Neural progenitor cell (in vitro differentiated cells): ENCODE measurements at regions not wholly inside any gene's neighbourhood (a gene's known extent, or its start where the extent isn't known, plus 50 kb on each side); places are given as distances from the start of the nearest gene placed in this dataset.

Experiments
- DNase-seq: peaks from one replicate; pipeline ENCODE4 v3.0.0-alpha.2; 2016; ENCODE audit warnings: low spot score
- H2AFZ ChIP-seq: fragments of 200-600 bp; sonication (generic); replicated peaks from 2 replicates; pipeline ENCODE4 v1.6.1; 2016; ENCODE audit warnings: antibody characterized with exemption
- H3F3A ChIP-seq: fragments of 200-600 bp; sonication (generic); 2 replicates; pipeline ENCODE4 v1.6.1; 2016; ENCODE audit warnings: antibody characterized with exemption, low read depth
- H3K27ac ChIP-seq: fragments of 200-600 bp; sonication (generic); 2 replicates; pipeline ENCODE4 v1.5.1; 2016; ENCODE audit warnings: mild to moderate bottlenecking
- H3K27me3 ChIP-seq: fragments of 200-600 bp; sonication (generic); 2 replicates; pipeline ENCODE4 v1.6.1; 2016; ENCODE audit warnings: mild to moderate bottlenecking, moderate library complexity
- H3K36me3 ChIP-seq: fragments of 200-600 bp; sonication (generic); 2 replicates; pipeline ENCODE4 v1.5.1; 2016
- H3K4me1 ChIP-seq: fragments of 200-600 bp; sonication (generic); 2 replicates; pipeline ENCODE4 v1.6.1; 2016; ENCODE audit warnings: mixed run types
- H3K4me2 ChIP-seq: fragments of 200-600 bp; sonication (generic); 2 replicates; pipeline ENCODE4 v1.6.1; 2016
- H3K4me3 ChIP-seq: fragments of 200-600 bp; sonication (generic); 2 replicates; pipeline ENCODE4 v1.5.1; 2016
- H3K79me2 ChIP-seq: fragments of 200-600 bp; sonication (generic); 2 replicates; pipeline ENCODE4 v1.6.1; 2016; ENCODE audit warnings: low read depth
- H3K9ac ChIP-seq: fragments of 200-600 bp; sonication (generic); 2 replicates; pipeline ENCODE4 v1.6.1; 2016
- H3K9me3 ChIP-seq: fragments of 200-600 bp; sonication (generic); 2 replicates; pipeline ENCODE4 v1.5.1; 2016; ENCODE audit warnings: low read depth
- H4K20me1 ChIP-seq: fragments of 200-600 bp; sonication (generic); 2 replicates; pipeline ENCODE4 v1.6.1; 2016; ENCODE audit warnings: low read depth
- H3K27ac Mint-ChIP-seq: 3 replicates; pipeline ENCODE4 v1.8.0; 2021; ENCODE audit warnings: mixed read lengths
- H3K27me3 Mint-ChIP-seq: 2 replicates; pipeline ENCODE4 v1.8.0; 2022; ENCODE audit warnings: low read depth, mild to moderate bottlenecking, inconsistent platforms, moderate library complexity, mixed read lengths; ENCODE audit not compliant: insufficient read depth
- H3K36me3 Mint-ChIP-seq: 3 replicates; pipeline ENCODE4 v1.8.0; 2021; ENCODE audit warnings: mixed read lengths
- H3K4me1 Mint-ChIP-seq: 3 replicates; pipeline ENCODE4 v1.8.0; 2021; ENCODE audit warnings: mixed read lengths
- H3K4me3 Mint-ChIP-seq: 3 replicates; pipeline ENCODE4 v1.8.0; 2021; ENCODE audit warnings: mild to moderate bottlenecking, moderate library complexity, mixed read lengths
- H3K9me3 Mint-ChIP-seq: 3 replicates; pipeline ENCODE4 v1.8.0; 2020; ENCODE audit warnings: mixed read lengths
- CTCF ChIP-seq: fragments of 200-600 bp; sonication (generic); IDR thresholded peaks from 2 replicates; pipeline ENCODE4 v1.5.1; 2017; ENCODE audit warnings: antibody characterized with exemption, mild to moderate bottlenecking
- EZH2 ChIP-seq: fragments of 200-600 bp; sonication (generic); IDR thresholded peaks from 2 replicates; pipeline ENCODE4 v1.6.1; 2017; ENCODE audit warnings: antibody characterized with exemption, mild to moderate bottlenecking, moderate library complexity
- EZH2phosphoT487 ChIP-seq: fragments of 200-600 bp; sonication (generic); IDR thresholded peaks from 2 replicates; pipeline ENCODE4 v1.6.1; 2017; ENCODE audit warnings: antibody characterized with exemption

DNA sequence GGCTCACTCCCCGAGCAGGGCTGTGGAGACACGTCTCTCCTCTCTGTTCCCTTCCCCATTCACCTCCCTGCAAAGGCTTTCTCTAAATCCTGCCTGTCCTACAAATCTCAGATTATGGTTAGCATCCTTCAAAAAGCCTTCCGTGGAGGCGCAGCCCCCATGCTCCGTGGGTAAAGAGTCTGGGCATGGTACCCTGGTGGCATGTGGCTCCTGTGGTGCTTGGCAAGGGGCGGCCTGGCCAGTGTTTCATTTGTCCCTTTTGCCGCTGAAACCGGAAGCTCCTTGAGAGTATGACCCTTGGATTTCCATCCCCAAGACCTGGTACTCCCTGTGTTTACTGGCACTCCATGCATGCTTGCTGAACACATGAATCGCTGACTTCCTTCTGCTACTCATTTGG, 839.3 kb upstream of the SALL3 start:
- H3K36me3 Mint-ChIP-seq: no peaks in the 10 kb centered on the region
- peaks cover 35% of the 10 kb centered on the region for H3K4me1 ChIP-seq
- no peaks in the 10 kb centered on the region for H3K36me3 ChIP-seq
- no peak overlapping the region for H3K4me3 Mint-ChIP-seq
- H3K4me3 ChIP-seq: no peak overlapping the region
- H3K9me3 Mint-ChIP-seq: peaks cover 7% of the 10 kb centered on the region
- no peaks in the 10 kb centered on the region for H3K27me3 Mint-ChIP-seq
- no peak overlapping the region for H2AFZ ChIP-seq
- H4K20me1 ChIP-seq: no peaks in the 10 kb centered on the region
- no peaks in the 10 kb centered on the region for H3K27me3 ChIP-seq
- no peak overlapping the region for H3K9ac ChIP-seq
- no peak for DNase-seq
- peaks cover 20% of the 10 kb centered on the region for H3F3A ChIP-seq
- H3K4me2 ChIP-seq: no peak overlapping the region
- peaks cover 15% of the 10 kb centered on the region for H3K4me1 Mint-ChIP-seq
- TF ChIP-seq EZH2phosphoT487 (no peak), CTCF (no peak), EZH2 (no peak)
- H3K79me2 ChIP-seq: no peaks in the 10 kb centered on the region
- no peak overlapping the region for H3K27ac ChIP-seq
- no peaks in the 10 kb centered on the region for H3K9me3 ChIP-seq
- H3K27ac Mint-ChIP-seq: no peak overlapping the region

DNA sequence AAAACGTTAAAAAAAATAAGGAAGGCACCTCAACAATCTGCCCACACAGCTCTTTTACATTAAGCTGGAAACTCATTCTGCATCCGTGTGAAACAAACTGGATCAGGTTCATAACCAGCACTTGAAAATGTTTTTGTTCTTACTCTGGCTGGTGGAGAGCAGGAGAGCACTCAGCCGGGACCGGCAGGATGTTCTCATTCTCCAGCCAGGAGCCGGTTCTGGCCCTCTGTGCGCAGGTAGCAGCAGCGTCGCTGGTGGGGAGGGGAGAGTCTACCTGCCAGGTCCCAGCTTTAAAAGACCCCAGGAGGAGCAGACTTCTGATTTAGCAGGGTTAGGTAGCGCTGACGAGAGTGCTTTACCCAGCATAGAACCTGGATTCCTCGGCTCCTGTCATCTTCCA, 834.9 kb upstream of the SALL3 start:
- Histone ChIP-seq H3K4me1 (peaks cover 16% of the 10 kb centered on the region), H3F3A (peaks cover 6% of the 10 kb centered on the region), H3K9ac (no peak overlapping the region), H3K27me3 (no peaks in the 10 kb centered on the region), H3K27ac (no peak overlapping the region), H3K79me2 (no peaks in the 10 kb centered on the region), H2AFZ (no peak overlapping the region), H3K4me3 (no peak overlapping the region), H3K36me3 (no peaks in the 10 kb centered on the region), H3K4me2 (no peak overlapping the region), H4K20me1 (no peaks in the 10 kb centered on the region), H3K9me3 (no peaks in the 10 kb centered on the region)
- H3K4me1 Mint-ChIP-seq: peaks cover 4% of the 10 kb centered on the region
- H3K27ac Mint-ChIP-seq: no peak overlapping the region
- H3K27me3 Mint-ChIP-seq: peaks cover 2% of the 10 kb centered on the region
- peaks cover 6% of the 10 kb centered on the region for H3K9me3 Mint-ChIP-seq
- H3K36me3 Mint-ChIP-seq: no peaks in the 10 kb centered on the region
- no peak overlapping the region for H3K4me3 Mint-ChIP-seq
- no peak for DNase-seq
- no peak for TF ChIP-seq EZH2
- TF ChIP-seq CTCF: no peak
- no peak for TF ChIP-seq EZH2phosphoT487

DNA sequence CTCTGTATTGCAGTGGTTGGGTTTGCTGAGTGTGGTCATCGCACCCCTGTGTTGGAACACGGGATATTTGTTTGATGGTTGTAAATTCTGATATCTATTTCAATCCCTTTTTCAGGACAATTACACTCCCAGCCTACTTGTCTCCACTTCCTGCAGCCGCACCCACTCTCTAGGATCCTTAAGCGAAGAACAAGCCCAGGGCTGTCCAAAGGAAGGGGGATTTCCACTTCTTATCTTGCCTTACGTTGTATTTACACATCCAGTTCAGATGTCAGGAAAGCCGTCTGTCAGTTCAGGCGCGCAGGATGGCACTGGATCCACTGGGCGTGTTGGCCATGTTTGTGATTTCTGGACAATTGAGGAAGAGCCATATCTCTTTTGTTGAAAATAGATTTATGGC, 834.5 kb upstream of the SALL3 start:
- peaks cover 2% of the 10 kb centered on the region for H3K27me3 Mint-ChIP-seq
- no peak overlapping the region for H3K27ac Mint-ChIP-seq

More for the DNA sequence above, 834.5 kb upstream of the SALL3 start:
- no peak for DNase-seq
- Histone ChIP-seq H3K4me1 (peaks cover 13% of the 10 kb centered on the region), H3K9ac (no peak overlapping the region), H3K27ac (no peak overlapping the region), H3K79me2 (no peaks in the 10 kb centered on the region), H4K20me1 (no peaks in the 10 kb centered on the region), H3K9me3 (no peaks in the 10 kb centered on the region), H3K27me3 (no peaks in the 10 kb centered on the region), H3K4me3 (no peak overlapping the region), H3K4me2 (no peak overlapping the region), H2AFZ (no peak overlapping the region), H3F3A (peaks cover 2% of the 10 kb centered on the region), H3K36me3 (no peaks in the 10 kb centered on the region)
- TF ChIP-seq EZH2 (no peak), EZH2phosphoT487 (no peak), CTCF (no peak)
- Mint-ChIP-seq H3K4me1 (peaks cover 4% of the 10 kb centered on the region), H3K36me3 (no peaks in the 10 kb centered on the region), H3K9me3 (peaks cover 7% of the 10 kb centered on the region), H3K4me3 (no peak overlapping the region)
